OCI-LY3 (cell line): ENCODE measurements at regions not wholly inside any gene's neighbourhood (a gene's known extent, or its start where the extent isn't known, plus 50 kb on each side); places are given as distances from the start of the nearest gene placed in this dataset.

ENCODE experiments used
- EZH2phosphoT487 ChIP-seq: fragments of 200-600 bp; shearing (Covaris generic); IDR thresholded peaks from 2 replicates; pipeline ENCODE4 v1.6.1; 2018; ENCODE audit warnings: antibody characterized with exemption, mixed run types, low read depth
- TF ChIP-seq, protein P1 (sequence below): fragments of 200-600, 300-600 bp; sonication (generic); IDR thresholded peaks from 2 replicates; pipeline ENCODE4 v1.5.1; 2014; ENCODE audit warnings: antibody characterized with exemption, low read length, low read depth

DNA sequence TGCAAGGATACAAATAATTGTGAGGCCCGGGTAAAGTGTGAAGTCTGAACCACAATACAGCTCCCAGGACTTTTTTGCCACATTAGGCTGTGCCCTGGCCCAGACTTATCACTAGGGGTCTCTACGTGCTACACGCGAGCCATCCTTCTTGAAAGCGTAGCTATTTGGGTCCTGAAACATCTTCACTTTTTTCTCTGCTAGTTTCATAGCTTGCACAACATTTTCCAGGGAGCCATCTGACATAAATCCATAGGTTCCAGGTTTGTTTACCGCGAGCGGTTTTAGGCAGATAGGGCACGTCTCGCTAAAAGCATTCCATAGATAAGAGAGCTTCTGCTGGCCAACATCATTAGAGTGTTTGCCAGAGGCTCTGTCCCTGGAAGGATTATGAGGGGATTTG, 226.5 kb downstream of the RPS24 start:
- TF ChIP-seq, protein P1, sequence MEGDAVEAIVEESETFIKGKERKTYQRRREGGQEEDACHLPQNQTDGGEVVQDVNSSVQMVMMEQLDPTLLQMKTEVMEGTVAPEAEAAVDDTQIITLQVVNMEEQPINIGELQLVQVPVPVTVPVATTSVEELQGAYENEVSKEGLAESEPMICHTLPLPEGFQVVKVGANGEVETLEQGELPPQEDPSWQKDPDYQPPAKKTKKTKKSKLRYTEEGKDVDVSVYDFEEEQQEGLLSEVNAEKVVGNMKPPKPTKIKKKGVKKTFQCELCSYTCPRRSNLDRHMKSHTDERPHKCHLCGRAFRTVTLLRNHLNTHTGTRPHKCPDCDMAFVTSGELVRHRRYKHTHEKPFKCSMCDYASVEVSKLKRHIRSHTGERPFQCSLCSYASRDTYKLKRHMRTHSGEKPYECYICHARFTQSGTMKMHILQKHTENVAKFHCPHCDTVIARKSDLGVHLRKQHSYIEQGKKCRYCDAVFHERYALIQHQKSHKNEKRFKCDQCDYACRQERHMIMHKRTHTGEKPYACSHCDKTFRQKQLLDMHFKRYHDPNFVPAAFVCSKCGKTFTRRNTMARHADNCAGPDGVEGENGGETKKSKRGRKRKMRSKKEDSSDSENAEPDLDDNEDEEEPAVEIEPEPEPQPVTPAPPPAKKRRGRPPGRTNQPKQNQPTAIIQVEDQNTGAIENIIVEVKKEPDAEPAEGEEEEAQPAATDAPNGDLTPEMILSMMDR, result no peak
- TF ChIP-seq EZH2phosphoT487, result no peak
